ENCODE measurements at regions not wholly inside any gene's neighbourhood (a gene's known extent, or its start where the extent isn't known, plus 50 kb on each side); places are given as distances from the start of the nearest gene placed in this dataset.
"Not testable (repeated sequence)": the region's sequence is repeated elsewhere in the genome, so short reads cannot be mapped to it uniquely, and the experiment has no call there.

GRCh38 chr21:31514598-31514997, 144.9 kb upstream of the SOD1 start:
- Histone ChIP-seq H3K27me3 (ENCODE audit: control insufficient read depth in 2 of 2, insufficient read depth in 2 of 2, low read length in 2 of 2) (no peaks in the 10 kb centered on the region), H3K9ac (replicated peaks; ENCODE audit: extremely low read depth, insufficient read depth, low read length) (no peak overlapping the region), H3K4me1 (ENCODE audit: control insufficient read depth, extremely low read depth, insufficient read depth, low read length) (no peaks in the 10 kb centered on the region), H3K27ac (ENCODE audit: insufficient read depth, low read depth, low read length) (no peak overlapping the region), H4K20me1 (replicated peaks; ENCODE audit: control insufficient read depth, extremely low read depth, insufficient read depth, low read length) (no peaks in the 10 kb centered on the region), H3K79me2 (ENCODE audit: control insufficient read depth, insufficient read depth, low read length) (no peaks in the 10 kb centered on the region), H3K9me1 (replicated peaks; ENCODE audit: control insufficient read depth, extremely low read depth, insufficient read depth, low read length) (no peaks in the 10 kb centered on the region), H3K36me3 (ENCODE audit: control insufficient read depth in 2 of 2, extremely low read depth in 1 of 2, insufficient read depth in 2 of 2, low read length in 2 of 2) (no peaks in the 10 kb centered on the region), H2AFZ (ENCODE audit: low read depth, low read length) (no peak overlapping the region), H3K9me3 (replicated peaks; ENCODE audit: control insufficient read depth, insufficient read depth, low read length) (no peaks in the 10 kb centered on the region), H3K4me3 (replicated peaks in 1 of 3; ENCODE audit: insufficient read depth in 1 of 3, low read depth in 1 of 3, low read length in 3 of 3) (no peak overlapping the region), H3K4me2 (ENCODE audit: insufficient read depth, low read length) (no peak overlapping the region)
- BruUV-seq (replicated peaks): no TSS peak
- CTCF ChIA-PET: no interaction called here
- DNase-seq (ENCODE audit: low read depth, low spot score) (no peak), FAIRE-seq (no peak)
- no peak for TF ChIP-seq GATA2 (IDR thresholded peaks at IDR 0.05; ENCODE audit: insufficient read depth, insufficient read length, low read depth, low read length)
- no peak for TF ChIP-seq EZH2 (IDR thresholded peaks at IDR 0.05; ENCODE audit: borderline replicate concordance, low read depth, low read length, severe bottlenecking)
- TF ChIP-seq FOS (IDR thresholded peaks at IDR 0.05; ENCODE audit: borderline replicate concordance, insufficient read depth, low read length): no peak
- TF ChIP-seq POLR2A (IDR thresholded peaks at IDR 0.05; ENCODE audit: low read depth, low read length): no peak
- TF ChIP-seq JUN (IDR thresholded peaks at IDR 0.05; ENCODE audit: borderline replicate concordance, insufficient read depth, insufficient read length, low read depth): no peak
- no peak for TF ChIP-seq POLR2AphosphoS5 (IDR thresholded peaks at IDR 0.05; ENCODE audit: insufficient read depth, low read depth, low read length)
- POLR2A ChIA-PET: no interaction called here
- intact Hi-C loops (cut with micrococcal nuclease) (no loop called here), dilution Hi-C loops (cut with MboI; ENCODE audit: extremely low pct_ligation_motif_present, low sequenced_read_pairs) (no loop called here)

- H3K9ac ChIP-seq (replicated peaks; ENCODE audit: extremely low read depth, insufficient read depth, low read length); H3K27me3 ChIP-seq (ENCODE audit: control insufficient read depth in 2 of 2, insufficient read depth in 2 of 2, low read length in 2 of 2); H3K79me2 ChIP-seq (ENCODE audit: control insufficient read depth, insufficient read depth, low read length); dilution Hi-C loops (cut with MboI; ENCODE audit: extremely low pct_ligation_motif_present, low sequenced_read_pairs); H3K4me2 ChIP-seq (ENCODE audit: insufficient read depth, low read length); CTCF ChIA-PET; FAIRE-seq; DNase-seq (ENCODE audit: low read depth, low spot score); H3K4me1 ChIP-seq (ENCODE audit: control insufficient read depth, extremely low read depth, insufficient read depth, low read length); H3K36me3 ChIP-seq (ENCODE audit: control insufficient read depth in 2 of 2, extremely low read depth in 1 of 2, insufficient read depth in 2 of 2, low read length in 2 of 2); H3K9me1 ChIP-seq (replicated peaks; ENCODE audit: control insufficient read depth, extremely low read depth, insufficient read depth, low read length); H4K20me1 ChIP-seq (replicated peaks; ENCODE audit: control insufficient read depth, extremely low read depth, insufficient read depth, low read length); H3K27ac ChIP-seq (ENCODE audit: insufficient read depth, low read depth, low read length); H2AFZ ChIP-seq (ENCODE audit: low read depth, low read length); BruUV-seq (replicated peaks); H3K4me3 ChIP-seq (replicated peaks in 1 of 3; ENCODE audit: insufficient read depth in 1 of 3, low read depth in 1 of 3, low read length in 3 of 3); POLR2A ChIA-PET; H3K9me3 ChIP-seq (replicated peaks; ENCODE audit: control insufficient read depth, insufficient read depth, low read length); intact Hi-C loops (cut with micrococcal nuclease): not testable (repeated sequence)
These were observed 146.0 kb upstream of the SOD1 start for GRCh38 chr21:31513541-31513940.

- dilution Hi-C loops (cut with MboI; ENCODE audit: extremely low pct_ligation_motif_present, low sequenced_read_pairs); H3K9me3 ChIP-seq (replicated peaks; ENCODE audit: control insufficient read depth, insufficient read depth, low read length); H4K20me1 ChIP-seq (replicated peaks; ENCODE audit: control insufficient read depth, extremely low read depth, insufficient read depth, low read length); H3K9ac ChIP-seq (replicated peaks; ENCODE audit: extremely low read depth, insufficient read depth, low read length); intact Hi-C loops (cut with micrococcal nuclease); DNase-seq (ENCODE audit: low read depth, low spot score); H3K9me1 ChIP-seq (replicated peaks; ENCODE audit: control insufficient read depth, extremely low read depth, insufficient read depth, low read length); POLR2A ChIA-PET; H2AFZ ChIP-seq (ENCODE audit: low read depth, low read length); H3K27ac ChIP-seq (ENCODE audit: insufficient read depth, low read depth, low read length); H3K4me1 ChIP-seq (ENCODE audit: control insufficient read depth, extremely low read depth, insufficient read depth, low read length); CTCF ChIA-PET; FAIRE-seq; H3K27me3 ChIP-seq (ENCODE audit: control insufficient read depth in 2 of 2, insufficient read depth in 2 of 2, low read length in 2 of 2); H3K36me3 ChIP-seq (ENCODE audit: control insufficient read depth in 2 of 2, extremely low read depth in 1 of 2, insufficient read depth in 2 of 2, low read length in 2 of 2); H3K4me2 ChIP-seq (ENCODE audit: insufficient read depth, low read length); BruUV-seq (replicated peaks); H3K79me2 ChIP-seq (ENCODE audit: control insufficient read depth, insufficient read depth, low read length); H3K4me3 ChIP-seq (replicated peaks in 1 of 3; ENCODE audit: insufficient read depth in 1 of 3, low read depth in 1 of 3, low read length in 3 of 3): not testable (repeated sequence)
These were observed 147.5 kb upstream of the SOD1 start for GRCh38 chr21:31511999-31512398.
